Retina (tissue), 1 donor: ENCODE measurements at regions not wholly inside any gene's neighbourhood (a gene's known extent, or its start where the extent isn't known, plus 50 kb on each side); places are given as distances from the start of the nearest gene placed in this dataset.

Experiments used
- DNase-seq: peaks from one replicate; pipeline ENCODE4 v3.0.0-alpha.2; 2016

DNA sequence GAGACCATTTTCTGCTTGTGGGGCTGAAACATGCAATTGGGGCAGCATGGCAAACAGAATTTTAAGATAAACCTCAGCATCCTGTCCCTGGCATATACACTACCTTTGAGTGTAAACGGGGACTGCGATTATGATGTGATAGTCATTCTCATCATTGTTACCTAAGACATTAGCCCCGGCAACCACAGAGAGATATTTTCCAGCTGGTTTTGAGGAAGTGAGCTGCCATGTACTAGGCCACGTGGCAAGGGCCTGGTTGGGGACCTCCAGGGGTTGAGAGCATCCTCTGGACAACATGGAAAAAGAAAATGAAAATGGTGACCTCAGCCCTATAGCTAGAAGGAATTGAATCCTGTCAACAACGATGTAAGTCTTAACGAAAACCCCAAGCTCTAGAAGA lies 623.6 kb upstream of the CDH18 start:
- DNase-seq = no peak

DNA sequence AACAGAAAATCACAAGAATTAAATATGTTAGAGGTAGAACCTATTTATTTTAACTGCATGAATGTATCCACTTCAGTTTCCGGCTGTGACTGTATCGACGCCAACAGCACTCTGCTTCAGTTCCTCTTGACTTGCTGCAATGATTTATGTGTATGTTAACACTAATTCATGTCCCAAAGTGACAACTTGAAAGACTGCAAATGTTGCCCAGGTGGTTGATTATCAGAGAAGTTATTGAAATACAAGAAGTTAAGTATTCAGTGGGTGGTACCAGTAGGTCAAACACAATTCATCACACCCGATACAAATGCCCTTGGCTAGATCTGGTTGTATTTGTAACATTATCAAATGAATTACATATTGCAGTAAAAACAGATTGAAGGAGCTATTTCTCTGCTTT lies 622.7 kb upstream of the CDH18 start:
- DNase-seq = no peak

DNA sequence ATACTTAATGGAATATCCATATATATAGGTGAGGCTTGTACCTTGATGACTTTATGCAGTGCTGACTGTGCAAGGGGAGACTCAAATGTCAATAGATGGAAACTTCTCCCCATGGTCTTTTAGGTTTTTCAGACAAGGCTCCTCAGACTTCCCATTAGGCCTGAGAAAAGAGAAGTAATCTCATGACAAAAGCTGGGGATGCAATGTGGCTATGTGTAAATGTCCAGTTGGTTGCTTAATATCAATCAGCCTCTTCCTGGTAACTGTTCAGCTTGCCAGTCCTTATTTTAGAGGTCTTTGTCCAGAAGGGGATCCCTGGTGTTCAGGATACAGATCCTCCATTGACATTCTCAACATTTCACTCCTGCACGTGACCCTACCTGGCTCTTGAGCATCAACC lies 621.1 kb upstream of the CDH18 start:
- DNase-seq = no peak

DNA sequence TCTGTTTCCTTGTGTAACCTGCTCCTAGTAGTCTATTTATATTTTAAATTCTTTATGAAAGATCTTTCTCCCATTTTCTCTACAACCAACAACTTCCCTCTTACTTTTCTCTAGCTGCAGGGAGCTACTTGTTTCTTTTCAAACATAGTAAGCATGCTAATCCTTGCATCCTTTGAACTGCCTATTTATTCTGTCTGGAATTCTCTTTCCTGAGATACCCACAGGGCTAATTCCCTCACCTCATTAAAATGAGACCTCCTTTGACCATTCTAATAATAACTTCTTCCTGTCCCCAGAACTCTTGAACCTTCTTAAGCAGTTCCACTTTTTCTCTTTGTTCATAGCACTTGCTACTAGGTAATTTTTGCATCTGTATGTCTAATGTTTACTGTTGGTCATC lies 620.6 kb upstream of the CDH18 start:
- DNase-seq = no peak

DNA sequence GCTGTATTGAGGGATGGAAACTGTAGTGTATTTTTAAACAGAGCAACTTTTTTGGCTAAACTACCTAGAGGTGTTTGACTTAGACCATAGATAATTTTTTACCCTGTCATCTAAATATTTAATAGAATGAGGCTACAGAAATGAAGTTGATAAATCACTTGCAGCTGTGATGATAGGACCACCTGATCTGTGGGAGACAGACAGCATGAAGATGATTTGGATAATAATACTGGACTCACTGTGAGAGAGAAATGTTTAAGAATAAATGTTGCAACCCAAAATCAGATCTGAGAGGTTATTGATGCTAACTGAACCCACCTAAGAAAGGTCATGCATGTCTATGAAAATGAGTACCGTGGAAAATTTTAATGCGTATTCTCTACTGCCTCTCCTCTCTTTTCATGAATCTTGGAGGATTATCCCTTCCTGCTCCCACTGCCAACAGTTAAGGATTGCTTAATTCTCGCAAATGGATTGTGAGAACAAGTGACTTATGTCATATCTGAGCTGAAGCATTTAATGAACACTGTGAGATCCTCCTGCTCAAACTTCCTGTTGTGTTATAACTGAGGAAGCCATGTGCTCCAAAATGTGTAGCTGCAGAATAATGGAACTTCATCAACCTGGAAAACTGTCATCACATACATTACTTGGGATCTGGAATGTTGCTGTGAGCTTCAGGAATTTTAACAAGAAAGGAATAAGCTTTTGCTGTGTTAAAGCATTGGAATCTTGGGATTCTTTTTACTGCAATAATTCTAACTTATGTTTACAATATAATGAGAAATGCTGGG lies 617.9 kb upstream of the CDH18 start:
- DNase-seq = no peak

DNA sequence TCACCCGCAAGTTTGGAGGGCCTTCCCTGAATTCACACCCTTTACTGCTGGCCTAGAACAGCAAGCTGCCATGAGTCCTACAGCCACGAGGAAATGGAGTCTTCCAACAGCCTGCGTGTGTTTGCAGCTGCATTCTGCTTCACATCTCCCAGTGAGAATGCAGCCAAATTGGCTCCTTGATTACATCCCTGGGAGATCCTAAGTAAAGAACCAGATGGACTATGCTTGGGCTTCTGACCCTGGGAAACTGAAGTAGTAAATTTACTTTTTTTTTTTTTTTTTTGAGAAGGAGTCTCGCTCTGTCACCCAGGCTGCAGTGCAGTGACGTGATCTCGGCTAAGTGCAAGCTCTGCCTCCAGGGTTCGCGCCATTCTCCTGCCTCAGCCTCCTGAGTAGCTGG lies 617.0 kb upstream of the CDH18 start:
- DNase-seq = no peak

DNA sequence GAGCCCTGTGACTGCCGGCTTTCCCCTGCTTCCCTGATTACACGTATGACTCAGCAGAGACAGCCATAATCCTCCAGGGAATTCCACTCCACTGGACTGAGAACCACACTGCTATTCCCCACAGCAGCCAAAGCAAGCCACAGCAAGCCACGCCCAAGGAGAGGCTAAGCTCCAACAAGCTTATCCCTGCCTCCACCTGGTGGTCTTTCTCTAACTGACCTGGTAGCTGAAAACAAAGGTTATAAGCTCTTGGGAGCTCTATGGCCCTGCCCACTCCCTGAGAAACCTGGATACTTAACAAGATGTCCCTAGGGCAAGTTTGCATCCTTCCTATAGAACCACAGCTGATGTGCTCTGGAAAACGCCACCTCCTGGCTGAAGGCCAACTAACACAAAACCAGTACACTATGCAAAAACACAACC lies 613.7 kb upstream of the CDH18 start:
- DNase-seq = no peak

DNA sequence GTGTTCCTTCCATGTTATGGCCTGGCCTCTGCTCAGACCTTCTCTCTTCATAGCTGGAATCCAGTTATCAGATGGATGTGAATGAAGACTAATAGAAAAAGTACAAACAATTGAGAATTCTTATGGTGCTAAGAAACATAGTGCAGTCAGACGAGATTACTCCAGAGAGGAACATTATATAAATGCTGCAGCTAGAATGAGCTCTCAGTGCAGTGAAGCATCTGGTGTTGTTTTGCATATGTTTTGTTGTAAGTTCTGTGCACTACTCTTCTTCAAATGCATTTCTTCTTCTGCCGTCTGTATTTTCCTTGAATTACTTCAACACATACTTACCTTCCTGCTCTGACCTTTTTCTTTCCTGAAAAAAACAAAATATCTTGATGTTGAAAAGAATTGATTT lies 602.4 kb upstream of the CDH18 start:
- DNase-seq = no peak

DNA sequence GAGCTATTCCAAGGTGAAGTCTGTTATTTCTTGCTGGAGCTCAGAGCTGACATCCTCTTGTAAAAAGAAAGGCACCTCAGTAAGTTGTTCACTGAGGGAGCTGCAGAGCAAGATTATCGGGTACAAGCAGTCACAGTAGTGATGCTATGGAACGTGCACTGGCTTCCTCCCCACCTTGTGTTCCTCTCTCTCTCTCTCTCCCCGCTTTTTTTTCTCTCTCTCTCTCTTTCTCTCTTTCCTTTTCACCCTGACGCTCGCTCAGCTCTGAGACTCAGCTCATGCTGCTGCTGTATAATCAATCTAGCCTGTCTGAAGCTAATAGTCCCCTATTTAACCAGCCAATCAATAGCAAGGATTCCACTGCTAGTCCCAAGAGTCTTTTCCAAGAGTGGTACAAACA lies 587.6 kb upstream of the CDH18 start:
- peak; percentile 27 for DNase-seq

DNA sequence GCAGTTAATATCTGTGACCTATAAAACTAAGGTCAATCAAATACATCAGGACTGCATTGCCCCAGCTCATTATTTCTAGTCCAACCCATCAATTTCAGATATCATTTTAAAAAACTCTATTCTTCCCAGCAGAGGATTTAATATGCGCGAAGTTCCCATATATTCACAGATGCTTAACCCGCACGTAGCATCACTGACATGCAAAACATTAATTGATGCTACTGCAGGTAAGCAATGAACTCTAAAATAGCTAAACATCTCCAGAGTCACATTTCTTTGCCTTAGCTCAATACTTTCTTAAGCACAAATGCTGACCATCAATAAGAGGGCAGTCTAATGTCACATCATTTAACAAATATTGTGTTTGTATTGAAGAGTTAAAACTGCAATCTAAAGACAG lies 586.6 kb upstream of the CDH18 start:
- no peak for DNase-seq

DNA sequence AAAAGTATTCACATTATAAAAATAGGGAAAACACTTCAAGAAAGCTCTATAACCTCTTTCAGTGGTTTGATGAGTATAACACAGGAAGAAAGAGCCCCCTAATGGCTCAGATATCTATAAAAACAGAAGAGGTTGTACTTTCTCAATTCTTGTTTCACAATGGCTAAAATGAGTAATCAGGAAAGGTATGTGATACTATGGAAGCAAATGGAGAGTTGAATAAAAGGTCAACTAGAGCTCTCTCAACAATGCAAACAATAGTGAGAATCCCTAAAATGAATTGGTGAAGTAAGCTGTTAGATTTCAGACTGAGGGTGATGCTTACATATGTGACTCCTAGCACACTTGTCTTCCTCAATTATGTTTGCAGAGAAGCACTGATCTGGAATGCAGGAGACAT lies 584.6 kb upstream of the CDH18 start:
- peak; percentile 14 for DNase-seq

DNA sequence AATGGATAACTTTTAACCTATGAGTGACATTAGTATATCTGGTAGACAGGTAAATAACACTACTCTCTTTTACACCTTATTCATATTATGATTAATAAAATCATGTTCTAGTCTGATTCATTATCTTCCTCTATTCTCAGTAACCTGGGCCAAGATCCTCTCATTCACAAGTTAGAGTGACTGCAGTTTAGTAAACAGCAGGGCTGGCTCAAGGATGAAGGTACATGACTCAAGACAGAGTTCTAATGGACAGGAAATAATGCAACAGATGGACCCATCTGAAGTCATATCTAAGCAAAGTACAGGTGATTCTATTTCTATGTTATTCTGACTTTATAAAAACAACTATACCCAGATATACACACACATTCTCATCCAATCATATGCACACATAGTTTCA lies 582.5 kb upstream of the CDH18 start:
- no peak for DNase-seq

DNA sequence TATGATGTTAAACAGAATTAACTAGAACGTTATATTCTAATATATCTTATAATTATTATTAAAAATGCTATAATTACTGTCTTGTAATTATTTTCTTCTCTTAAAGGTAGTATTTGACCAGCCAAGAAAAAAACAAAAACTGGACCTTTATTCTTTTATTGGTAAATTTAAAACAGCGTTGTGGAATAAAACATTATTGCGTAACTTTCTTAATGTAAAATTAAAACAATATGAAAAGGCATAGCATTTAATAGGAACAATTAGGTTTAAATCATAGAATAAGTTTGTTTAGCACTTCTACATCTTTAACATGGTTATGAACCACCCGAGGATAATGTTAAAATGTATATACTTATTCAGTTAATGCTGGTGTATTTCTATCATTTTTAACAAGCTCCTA lies 574.5 kb upstream of the CDH18 start:
- no peak for DNase-seq

DNA sequence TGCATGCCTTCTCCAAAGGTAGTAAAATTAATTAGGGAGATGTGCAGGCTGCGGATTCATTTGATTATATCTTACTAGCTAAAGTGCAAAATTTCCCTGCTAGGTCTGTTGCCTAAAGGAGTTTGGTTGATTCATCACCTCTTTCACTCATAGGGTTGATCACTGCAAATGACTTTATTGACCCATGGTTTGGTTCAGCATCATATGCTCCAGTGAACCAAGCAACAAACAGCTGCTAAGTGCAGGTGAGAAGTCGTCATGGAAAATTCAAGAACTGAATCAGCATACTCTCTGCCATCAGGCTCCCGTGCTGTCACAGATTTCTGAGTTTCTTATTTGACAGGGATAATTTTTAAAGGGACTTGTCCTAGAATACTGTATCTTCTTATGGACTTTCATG lies 571.8 kb upstream of the CDH18 start:
- DNase-seq = no peak

DNA sequence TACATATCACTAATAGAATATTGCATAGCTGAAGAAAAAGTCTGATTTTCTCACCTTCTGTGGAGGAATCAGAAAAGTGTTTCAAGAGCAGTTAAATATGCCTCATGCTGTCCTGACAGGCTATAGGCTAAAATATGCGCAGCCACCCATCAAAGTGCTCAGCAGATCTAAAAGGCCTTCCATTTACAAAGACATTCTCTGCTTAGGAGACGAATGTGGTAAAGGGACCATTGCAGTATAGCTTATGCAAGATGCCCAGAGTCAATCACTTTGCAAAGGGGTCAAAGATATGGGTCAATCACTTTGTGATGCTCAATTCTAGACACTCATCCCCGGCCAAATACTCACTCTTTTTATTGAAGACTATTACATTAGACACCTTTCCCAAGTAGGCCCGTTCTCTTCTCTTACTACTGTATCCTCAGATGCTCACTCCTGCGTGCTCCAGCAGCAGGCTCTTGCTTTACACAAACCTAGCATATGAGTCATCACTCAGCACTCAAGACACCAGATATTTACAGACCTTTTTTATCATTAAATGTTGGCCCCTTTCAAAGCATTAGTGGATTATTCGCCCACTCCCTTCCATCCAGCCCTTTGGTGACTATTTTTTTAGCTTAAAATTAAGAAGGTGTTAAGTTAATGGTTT lies 568.2 kb upstream of the CDH18 start:
- no peak for DNase-seq

DNA sequence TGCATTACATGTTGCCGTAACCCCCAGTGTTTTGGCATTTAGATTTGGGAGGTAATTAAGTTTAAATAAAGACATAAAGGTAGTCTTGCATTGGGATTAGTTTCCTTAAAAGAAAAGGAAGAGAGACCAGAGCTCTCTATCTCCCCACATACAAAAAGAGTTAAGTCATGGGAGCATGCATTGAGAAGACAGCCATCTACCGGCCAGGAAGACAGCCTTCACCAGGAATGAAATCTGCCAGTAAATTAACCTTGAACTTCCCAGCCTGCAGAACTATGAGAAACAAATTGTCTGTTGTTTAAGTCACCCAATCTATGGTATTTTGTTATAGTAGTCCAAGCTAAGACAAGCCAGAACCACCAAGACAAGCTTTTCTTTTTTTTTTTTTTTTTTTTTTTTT lies 567.0 kb upstream of the CDH18 start:
- no peak for DNase-seq

DNA sequence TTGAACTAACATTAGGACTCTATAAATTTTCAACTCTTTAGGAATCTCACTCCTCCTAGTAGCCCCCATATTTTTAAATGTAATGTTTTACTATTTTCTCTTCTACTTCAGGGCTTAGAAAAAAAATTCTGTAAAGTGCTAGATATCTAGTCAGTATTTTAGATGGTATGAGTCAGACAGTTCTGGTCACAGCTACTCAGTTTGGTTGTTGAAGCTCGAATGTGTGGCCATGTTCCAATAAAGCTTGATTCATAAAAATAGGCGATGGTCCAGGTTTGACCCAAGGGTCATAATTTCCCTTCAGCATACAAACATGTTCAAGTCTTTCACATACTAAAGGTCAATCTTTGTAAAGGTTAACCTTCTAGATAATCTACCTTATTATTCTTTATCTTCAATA lies 566.0 kb upstream of the CDH18 start:
- no peak for DNase-seq

DNA sequence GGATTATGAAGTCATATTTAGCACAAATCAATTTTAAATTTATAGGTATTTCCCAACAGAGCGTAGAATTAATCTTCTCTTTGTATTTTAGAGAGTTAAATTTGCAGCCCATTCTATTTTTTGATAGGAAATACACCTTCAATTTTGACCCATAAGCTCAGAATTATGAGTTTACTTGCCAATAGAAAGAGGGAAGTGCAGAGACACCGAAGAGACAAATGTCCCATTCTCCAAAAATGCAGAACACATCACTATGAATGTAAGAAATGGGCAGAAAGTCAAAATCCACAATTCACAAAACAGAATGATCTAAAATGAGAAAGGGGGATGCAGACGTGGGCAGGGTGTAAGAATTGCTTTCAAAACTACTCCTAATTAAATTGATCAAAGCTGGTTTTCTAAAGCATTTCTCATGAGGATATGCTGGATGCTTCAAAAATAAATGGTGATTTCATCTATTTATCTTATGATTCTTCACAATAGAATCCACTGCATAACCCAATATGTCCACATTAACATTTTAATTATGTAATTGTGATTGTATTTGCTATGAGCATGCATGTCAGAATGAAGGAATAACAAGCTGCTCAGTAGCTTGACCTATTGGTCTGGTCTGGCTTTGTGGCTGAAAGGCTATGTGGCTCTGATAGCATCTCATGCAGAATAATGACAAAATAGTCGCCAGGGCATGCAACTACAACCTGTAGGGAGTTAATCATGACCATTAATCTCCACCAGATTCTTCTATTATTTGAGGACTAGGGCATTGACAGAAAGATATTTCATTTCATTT lies 550.1 kb upstream of the CDH18 start:
- no peak for DNase-seq

DNA sequence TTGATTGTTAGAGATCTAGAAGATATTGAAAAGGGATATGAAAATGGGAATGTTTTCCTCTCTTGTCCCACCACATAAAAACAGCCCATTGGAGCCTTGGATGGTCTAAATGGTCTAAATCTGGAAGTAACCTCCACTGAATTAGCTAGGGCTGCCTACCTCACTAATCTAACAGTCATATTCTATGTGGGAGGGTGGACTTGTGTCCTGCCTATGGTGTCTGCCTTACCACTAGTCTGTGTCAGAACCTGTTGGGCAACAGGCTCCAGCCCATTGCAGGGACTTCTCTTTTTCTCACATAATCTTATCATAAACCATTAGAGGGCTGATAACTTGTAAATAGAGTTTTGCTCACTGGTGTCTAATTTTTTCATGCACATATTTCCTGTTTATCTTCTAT lies 548.8 kb upstream of the CDH18 start:
- no peak for DNase-seq

DNA sequence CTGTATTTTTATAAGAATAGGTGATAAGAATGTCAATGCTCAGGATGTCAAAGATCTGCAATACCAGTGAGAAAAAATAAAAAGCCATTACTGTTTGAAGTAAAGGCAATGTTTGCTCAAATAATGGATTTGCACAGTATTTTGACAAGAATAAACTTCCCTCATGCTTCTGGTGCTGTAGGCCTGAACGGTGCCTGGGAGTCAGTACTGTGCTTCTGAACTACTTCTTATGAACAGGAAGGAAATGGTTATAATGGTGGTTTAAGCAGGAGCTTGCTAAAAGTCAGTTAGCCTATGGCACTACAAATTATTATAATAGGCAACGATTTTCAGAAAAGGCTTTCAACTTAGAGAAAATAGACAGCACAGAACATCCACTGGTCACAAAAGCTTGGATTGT lies 548.3 kb upstream of the CDH18 start:
- no peak for DNase-seq

DNA sequence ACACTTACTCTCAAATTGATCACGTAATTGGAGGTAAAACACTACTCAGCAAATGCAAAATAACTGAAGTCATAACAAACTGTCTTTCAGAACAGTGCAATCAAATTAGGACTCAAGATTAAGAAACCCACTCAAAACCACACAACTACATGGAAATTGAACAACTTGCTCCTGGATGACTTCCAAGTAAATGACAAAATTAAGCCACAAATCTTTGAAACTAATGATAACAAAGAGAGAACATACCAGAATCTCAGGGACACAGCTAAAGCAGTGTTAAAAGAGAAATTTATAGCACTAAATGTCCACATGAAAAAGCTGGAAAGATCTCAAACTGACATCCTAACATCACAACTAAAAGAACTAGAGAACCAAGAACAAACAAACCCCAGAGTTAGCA lies 540.5 kb upstream of the CDH18 start:
- DNase-seq = no peak

DNA sequence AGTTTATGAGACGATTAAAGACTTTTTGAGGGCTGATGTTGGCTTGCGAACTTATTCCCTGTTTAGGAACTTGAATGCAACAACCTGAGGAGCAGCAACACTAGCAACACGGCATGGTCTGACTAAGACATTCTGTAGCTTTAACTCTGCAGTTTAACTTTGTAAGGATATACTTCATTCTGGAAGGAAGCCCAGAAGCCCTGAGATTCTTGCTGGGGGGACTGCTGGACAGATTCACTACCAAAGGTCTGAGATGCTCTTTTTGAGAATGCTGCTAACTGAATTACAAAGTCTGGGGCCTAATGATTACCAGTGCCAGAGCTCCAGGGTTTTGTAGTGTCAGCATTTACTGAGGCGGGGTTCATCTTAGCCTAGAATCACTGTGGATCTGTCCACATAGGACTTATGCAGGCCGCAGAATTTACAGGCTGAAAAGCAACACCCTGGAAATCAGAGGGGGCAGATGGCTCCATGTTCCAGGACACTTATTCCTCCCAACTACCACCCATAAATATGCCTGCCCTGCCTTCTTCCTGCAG lies 537.1 kb upstream of the CDH18 start:
- no peak for DNase-seq

DNA sequence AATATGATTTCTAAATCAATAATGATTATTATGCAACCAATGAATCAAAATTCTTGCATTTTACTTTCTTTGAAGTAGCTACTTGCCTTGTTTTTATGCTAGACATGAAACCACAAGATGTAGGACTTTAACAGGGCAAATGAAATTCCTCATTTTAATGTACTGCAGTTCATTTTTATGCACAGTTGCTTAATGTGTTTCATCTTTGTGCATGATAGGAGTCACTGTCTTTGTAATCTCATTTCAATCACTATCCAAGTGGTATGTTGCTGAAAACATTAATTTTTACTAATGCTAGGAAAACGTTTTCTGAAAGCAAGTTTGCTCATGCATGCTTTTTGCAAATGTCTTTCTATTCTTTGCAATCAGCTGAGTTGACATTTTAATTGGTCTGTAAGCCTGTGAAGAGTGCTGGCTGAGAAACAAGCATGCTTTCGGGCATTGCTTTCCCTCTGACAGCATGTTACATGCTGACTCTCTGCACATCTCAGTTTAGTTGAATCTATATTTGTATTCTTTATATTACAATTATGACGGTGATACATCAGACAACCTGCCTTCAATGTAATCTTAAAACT lies 535.0 kb upstream of the CDH18 start:
- peak; percentile 10 for DNase-seq
